ENCODE measurements at regions not wholly inside any gene's neighbourhood (a gene's known extent, or its start where the extent isn't known, plus 50 kb on each side); places are given as distances from the start of the nearest gene placed in this dataset.

DNA sequence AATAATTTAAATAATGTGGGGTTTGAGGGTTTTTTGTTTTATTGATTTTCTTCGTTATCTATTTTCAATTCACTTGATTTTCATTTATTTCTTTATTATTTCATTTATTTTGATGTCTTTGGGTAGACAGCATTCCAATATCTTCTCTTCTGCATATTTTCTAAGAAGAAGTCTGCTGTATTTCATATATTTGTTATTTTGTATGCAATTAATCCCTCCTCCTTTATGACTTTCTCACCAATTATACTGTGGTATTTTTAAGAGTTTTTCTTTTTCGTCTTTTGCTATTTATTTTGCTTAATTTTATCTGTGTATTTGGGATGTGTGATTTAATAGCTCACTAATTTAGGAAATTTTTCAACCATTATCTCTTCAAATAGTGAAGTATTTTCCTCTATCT is 1444.4 kb upstream of the MIR17HG start (continued):
- no peak for TF ChIP-seq E2F4 (CRISPR knock-in tag; IDR thresholded peaks at IDR 0.05; ENCODE audit: low read depth)
- TF ChIP-seq NUFIP1 (IDR thresholded peaks at IDR 0.05; ENCODE audit: partially characterized antibody) = no peak
- TF ChIP-seq, protein P1, sequence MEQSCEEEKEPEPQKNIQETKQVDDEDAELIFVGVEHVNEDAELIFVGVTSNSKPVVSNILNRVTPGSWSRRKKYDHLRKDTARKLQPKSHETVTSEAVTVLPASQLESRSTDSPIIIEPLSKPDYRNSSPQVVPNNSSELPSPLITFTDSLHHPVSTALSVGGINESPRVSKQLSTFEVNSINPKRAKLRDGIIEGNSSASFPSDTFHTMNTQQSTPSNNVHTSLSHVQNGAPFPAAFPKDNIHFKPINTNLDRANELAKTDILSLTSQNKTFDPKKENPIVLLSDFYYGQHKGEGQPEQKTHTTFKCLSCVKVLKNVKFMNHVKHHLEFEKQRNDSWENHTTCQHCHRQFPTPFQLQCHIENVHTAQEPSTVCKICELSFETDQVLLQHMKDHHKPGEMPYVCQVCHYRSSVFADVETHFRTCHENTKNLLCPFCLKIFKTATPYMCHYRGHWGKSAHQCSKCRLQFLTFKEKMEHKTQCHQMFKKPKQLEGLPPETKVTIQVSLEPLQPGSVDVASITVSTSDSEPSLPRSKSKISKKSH (CRISPR knock-in tag; IDR thresholded peaks at IDR 0.05) = peak; percentile 37; the same call in 1 of the 2 replicates
- no peak for TF ChIP-seq NBN (IDR thresholded peaks at IDR 0.05; ENCODE audit: low read depth)

- CTCF ChIA-PET (ENCODE audit: low intra/inter-chr PET ratio) = no interaction called here
- Histone ChIP-seq H3K4me3 (no peak overlapping the region), H3K27me3 (ENCODE audit: control insufficient read depth in 2 of 2, insufficient read depth in 2 of 2, low read length in 2 of 2) (no peaks in the 10 kb centered on the region), H3K9me3 (replicated peaks; ENCODE audit: control insufficient read depth, insufficient read depth, low read depth, low read length) (no peaks in the 10 kb centered on the region; the same call in 1 of the 2 replicates), H3K79me2 (ENCODE audit: control insufficient read depth, insufficient read depth, low read length) (no peaks in the 10 kb centered on the region), H3K4me2 (ENCODE audit: insufficient read depth, low read length) (no peak overlapping the region), H3K9me1 (ENCODE audit: control insufficient read depth, insufficient read depth, low read length) (no peaks in the 10 kb centered on the region), H3K4me1 (replicated peaks in 1 of 2; ENCODE audit: control insufficient read depth in 2 of 2, insufficient read depth in 2 of 2, low read length in 2 of 2) (no peaks in the 10 kb centered on the region), H3K9ac (ENCODE audit: insufficient read depth in 1 of 2, low read depth in 2 of 2, low read length in 2 of 2) (no peak overlapping the region), H3K36me3 (ENCODE audit: control insufficient read depth, insufficient read depth, low read length) (no peaks in the 10 kb centered on the region), H4K20me1 (replicated peaks; ENCODE audit: control insufficient read depth, insufficient read depth, low read length) (no peaks in the 10 kb centered on the region), H3K27ac (ENCODE audit: extremely low read depth, low read depth, low read length) (no peak overlapping the region), H2AFZ (ENCODE audit: low read depth, low read length) (no peak overlapping the region)
- FAIRE-seq (no peak), DNase-seq (ENCODE audit: extremely low read depth in 1 of 4, low spot score in 3 of 4) (no peak), ATAC-seq (peak; percentile 49; the same call in 2 of the 3 replicates)
- intact Hi-C loops (cut with micrococcal nuclease) = no loop called here
- in situ Hi-C loops (cut with MboI) = no loop called here
- BruUV-seq (replicated peaks) = no TSS peak
- POLR2A ChIA-PET = no interaction called here
- TF ChIP-seq NR1H2 (CRISPR knock-in tag; IDR thresholded peaks at IDR 0.05) (no peak), BRCA1 (IDR thresholded peaks at IDR 0.05) (no peak), BRCA1 (CRISPR knock-in tag; IDR thresholded peaks at IDR 0.05) (peak; percentile 80; the same call in 1 of the 2 replicates), SETDB1 (IDR thresholded peaks at IDR 0.05; ENCODE audit: low read length) (peak; percentile 19), HOXB6 (CRISPR knock-in tag; IDR thresholded peaks at IDR 0.05; ENCODE audit: borderline replicate concordance) (no peak), TAF7 (tag; IDR thresholded peaks at IDR 0.05) (no peak), ZNF699 (CRISPR knock-in tag; IDR thresholded peaks at IDR 0.05; ENCODE audit: insufficient replicate concordance) (no peak)
- TF ChIP-seq, protein P2, sequence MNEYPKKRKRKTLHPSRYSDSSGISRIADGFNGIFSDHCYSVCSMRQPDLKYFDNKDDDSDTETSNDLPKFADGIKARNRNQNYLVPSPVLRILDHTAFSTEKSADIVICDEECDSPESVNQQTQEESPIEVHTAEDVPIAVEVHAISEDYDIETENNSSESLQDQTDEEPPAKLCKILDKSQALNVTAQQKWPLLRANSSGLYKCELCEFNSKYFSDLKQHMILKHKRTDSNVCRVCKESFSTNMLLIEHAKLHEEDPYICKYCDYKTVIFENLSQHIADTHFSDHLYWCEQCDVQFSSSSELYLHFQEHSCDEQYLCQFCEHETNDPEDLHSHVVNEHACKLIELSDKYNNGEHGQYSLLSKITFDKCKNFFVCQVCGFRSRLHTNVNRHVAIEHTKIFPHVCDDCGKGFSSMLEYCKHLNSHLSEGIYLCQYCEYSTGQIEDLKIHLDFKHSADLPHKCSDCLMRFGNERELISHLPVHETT (CRISPR knock-in tag; conservative IDR thresholded peaks at IDR 0.05 in 1 of 2, IDR thresholded peaks at IDR 0.05 in 1 of 2) = 0 out of 4 replicates have a peak, but pooled peaks of 1 of the 2 experiments have one; percentile 20
- 1% methylated on average over 12 of the region's 12 CpGs for WGBS (ENCODE audit: insufficient coverage, low coverage, missing lambda C conversion rate)
Measured at GRCh38 chr13:89910166-89910565, 1437.3 kb upstream of the MIR17HG start.

Measured in K562 (cell line).